Liver (tissue), 8 donors: ENCODE measurements at regions not wholly inside any gene's neighbourhood (a gene's known extent, or its start where the extent isn't known, plus 50 kb on each side); places are given as distances from the start of the nearest gene placed in this dataset.

Experiments
- DNase-seq: peaks from one replicate; pipeline ENCODE4 v3.0.0-alpha.2; 2017; ENCODE audit warnings: low spot score
- H3K27ac ChIP-seq, 2 donors: one replicate each; pipeline ENCODE4 v1.7.0; 2013; ENCODE audit warnings: inconsistent platforms in 2 of 2, low read length in 2 of 2, control low read depth in 1 of 2, low read depth in 1 of 2, mild to moderate bottlenecking in 1 of 2
- H3K27me3 ChIP-seq, 4 donors: one replicate each; pipeline versions ENCODE4 v1.6.1 to v1.7.0; 2013; ENCODE audit warnings: low read length in 3 of 4, inconsistent platforms in 1 of 4, mild to moderate bottlenecking in 1 of 4, moderate library complexity in 1 of 4; ENCODE audit not compliant: control insufficient read depth in 4 of 4, insufficient read depth in 4 of 4
- H3K36me3 ChIP-seq, 4 donors: one replicate each; pipeline versions ENCODE4 v1.6.1 to v1.7.0; 2013; ENCODE audit warnings: low read length in 3 of 4, mild to moderate bottlenecking in 3 of 4, low read depth in 1 of 4, moderate library complexity in 1 of 4; ENCODE audit not compliant: control insufficient read depth in 4 of 4, insufficient read depth in 3 of 4
- H3K4me1 ChIP-seq, 4 donors: one replicate each; pipeline versions ENCODE4 v1.6.1 to v1.7.0; 2013; ENCODE audit warnings: low read length in 3 of 4, mild to moderate bottlenecking in 3 of 4, moderate library complexity in 1 of 4; ENCODE audit not compliant: control insufficient read depth in 4 of 4, insufficient read depth in 4 of 4
- H3K4me3 ChIP-seq, 3 donors: one replicate each; pipeline versions ENCODE4 v1.6.1 to v1.7.0; 2013; ENCODE audit warnings: low read length in 3 of 3, control low read depth in 1 of 3, low read depth in 1 of 3, mild to moderate bottlenecking in 1 of 3
- H3K9ac ChIP-seq, 2 donors: one replicate each; pipeline ENCODE4 v1.7.0; 2013; ENCODE audit warnings: low read length in 2 of 2, mild to moderate bottlenecking in 2 of 2, moderate library complexity in 2 of 2, control low read depth in 1 of 2, low read depth in 1 of 2
- H3K9me3 ChIP-seq, 4 donors: one replicate each; pipeline versions ENCODE4 v1.6.1 to v1.7.0; 2013; ENCODE audit warnings: low read length in 3 of 4; ENCODE audit not compliant: control insufficient read depth in 4 of 4
- FOXA2 ChIP-seq: IDR thresholded peaks from 2 replicates; pipeline ENCODE4 v1.6.1; 2016; ENCODE audit warnings: antibody characterized with exemption
- GABPA ChIP-seq, 2 donors: IDR thresholded peaks in 1 of 2; conservative IDR thresholded peaks in 1 of 2; 2 replicates each; pipeline ENCODE4 v1.6.1; 2016; ENCODE audit warnings: antibody characterized with exemption in 2 of 2, mild to moderate bottlenecking in 1 of 2, moderate library complexity in 1 of 2
- HNF4A ChIP-seq, 2 donors: conservative IDR thresholded peaks; 2 replicates each; pipeline ENCODE4 v1.6.1; 2016; ENCODE audit warnings: antibody characterized with exemption in 2 of 2, mild to moderate bottlenecking in 2 of 2
- JUND ChIP-seq, 2 donors: IDR thresholded peaks; 2 replicates each; pipeline ENCODE4 v1.6.1; 2016; ENCODE audit warnings: antibody characterized with exemption in 2 of 2
- NR2F2 ChIP-seq: IDR thresholded peaks from 2 replicates; pipeline ENCODE4 v1.6.1; 2016; ENCODE audit warnings: antibody characterized with exemption
- RXRA ChIP-seq, 2 donors: IDR thresholded peaks; 2 replicates each; pipeline ENCODE4 v1.6.1; 2017 to 2018; ENCODE audit warnings: antibody characterized with exemption in 2 of 2, mild to moderate bottlenecking in 1 of 2
- SP1 ChIP-seq: IDR thresholded peaks from 2 replicates; pipeline ENCODE4 v1.6.1; 2018; ENCODE audit warnings: antibody characterized with exemption, mild to moderate bottlenecking
- TAF1 ChIP-seq: conservative IDR thresholded peaks from 2 replicates; pipeline ENCODE4 v1.6.1; 2016; ENCODE audit warnings: antibody characterized with exemption, mild to moderate bottlenecking
- YY1 ChIP-seq: IDR thresholded peaks from 2 replicates; pipeline ENCODE4 v1.6.1; 2016; ENCODE audit warnings: antibody characterized with exemption, mild to moderate bottlenecking
- WGBS: extraction: QIAGEN DNeasy Blood & Tissue Kit; methylation state at CpG from one replicate; pipeline ENCODE4 v1.1.7; 2013; 5-methylcytosine and 5-hydroxymethylcytosine counted together
- TF ChIP-seq, protein P1 (sequence below): IDR thresholded peaks from 2 replicates; pipeline ENCODE4 v1.6.1; 2016; ENCODE audit warnings: antibody characterized with exemption
- TF ChIP-seq, protein P2 (sequence below): IDR thresholded peaks from 2 replicates; pipeline ENCODE4 v1.6.1; 2016; ENCODE audit warnings: antibody characterized with exemption, mild to moderate bottlenecking
- TF ChIP-seq, protein P3 (sequence below): IDR thresholded peaks from 2 replicates; pipeline ENCODE4 v1.6.1; 2016; ENCODE audit warnings: antibody characterized with exemption
- TF ChIP-seq, protein P4 (sequence below): fragments of 150-350 bp; IDR thresholded peaks from 2 replicates; pipeline ENCODE4 v1.5.1; 2017; ENCODE audit warnings: improper control_type of control experiment, low read depth, low read length; ENCODE audit not compliant: missing input control
- donor health status: healthy.
- donor health status: healthy.
- donor health status: healthy.
- donor health status: healthy.
- donor health status: healthy.

DNA sequence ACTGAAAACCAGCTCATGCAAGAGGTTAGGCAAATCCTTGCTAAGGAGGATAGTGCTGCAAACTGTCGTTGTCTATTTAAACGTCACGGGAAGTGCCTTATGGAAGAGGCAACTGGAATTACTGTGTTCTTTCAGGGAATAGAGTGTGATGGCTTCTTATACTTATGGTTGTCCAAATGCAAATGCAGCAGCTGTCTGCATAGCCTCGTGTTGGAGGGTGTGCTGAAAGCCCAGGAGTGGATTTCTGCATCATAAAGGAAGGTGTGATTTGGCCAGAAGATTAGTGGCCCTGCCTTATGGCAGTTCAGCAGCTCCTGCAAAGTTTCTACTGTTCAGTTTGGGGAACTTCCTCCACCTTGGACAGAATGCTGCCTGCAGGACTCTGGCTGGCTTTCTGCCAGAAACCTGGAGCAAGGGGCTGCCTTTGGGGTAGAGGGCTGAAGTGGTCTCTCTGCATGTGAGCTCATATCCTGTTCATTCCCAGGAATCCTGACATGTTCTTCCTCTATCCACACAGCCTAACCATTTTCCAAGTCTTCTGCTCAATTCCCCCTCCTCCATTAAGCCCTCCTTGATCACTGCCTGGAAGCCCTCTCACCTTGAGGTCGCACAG, 321.2 kb upstream of the CXCR4 start:
- DNase-seq, result no peak
- Histone ChIP-seq H3K4me3 (no peak overlapping the region), H3K27ac (no peak overlapping the region), H3K4me1 (no peaks in the 10 kb centered on the region), H3K27me3 (no peaks in the 10 kb centered on the region), H3K9me3 (no peaks in the 10 kb centered on the region), H3K9ac (no peak overlapping the region), H3K36me3 (no peaks in the 10 kb centered on the region)
- TF ChIP-seq, protein P1, sequence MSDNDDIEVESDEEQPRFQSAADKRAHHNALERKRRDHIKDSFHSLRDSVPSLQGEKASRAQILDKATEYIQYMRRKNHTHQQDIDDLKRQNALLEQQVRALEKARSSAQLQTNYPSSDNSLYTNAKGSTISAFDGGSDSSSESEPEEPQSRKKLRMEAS, result no peak
- TF ChIP-seq, protein P2, sequence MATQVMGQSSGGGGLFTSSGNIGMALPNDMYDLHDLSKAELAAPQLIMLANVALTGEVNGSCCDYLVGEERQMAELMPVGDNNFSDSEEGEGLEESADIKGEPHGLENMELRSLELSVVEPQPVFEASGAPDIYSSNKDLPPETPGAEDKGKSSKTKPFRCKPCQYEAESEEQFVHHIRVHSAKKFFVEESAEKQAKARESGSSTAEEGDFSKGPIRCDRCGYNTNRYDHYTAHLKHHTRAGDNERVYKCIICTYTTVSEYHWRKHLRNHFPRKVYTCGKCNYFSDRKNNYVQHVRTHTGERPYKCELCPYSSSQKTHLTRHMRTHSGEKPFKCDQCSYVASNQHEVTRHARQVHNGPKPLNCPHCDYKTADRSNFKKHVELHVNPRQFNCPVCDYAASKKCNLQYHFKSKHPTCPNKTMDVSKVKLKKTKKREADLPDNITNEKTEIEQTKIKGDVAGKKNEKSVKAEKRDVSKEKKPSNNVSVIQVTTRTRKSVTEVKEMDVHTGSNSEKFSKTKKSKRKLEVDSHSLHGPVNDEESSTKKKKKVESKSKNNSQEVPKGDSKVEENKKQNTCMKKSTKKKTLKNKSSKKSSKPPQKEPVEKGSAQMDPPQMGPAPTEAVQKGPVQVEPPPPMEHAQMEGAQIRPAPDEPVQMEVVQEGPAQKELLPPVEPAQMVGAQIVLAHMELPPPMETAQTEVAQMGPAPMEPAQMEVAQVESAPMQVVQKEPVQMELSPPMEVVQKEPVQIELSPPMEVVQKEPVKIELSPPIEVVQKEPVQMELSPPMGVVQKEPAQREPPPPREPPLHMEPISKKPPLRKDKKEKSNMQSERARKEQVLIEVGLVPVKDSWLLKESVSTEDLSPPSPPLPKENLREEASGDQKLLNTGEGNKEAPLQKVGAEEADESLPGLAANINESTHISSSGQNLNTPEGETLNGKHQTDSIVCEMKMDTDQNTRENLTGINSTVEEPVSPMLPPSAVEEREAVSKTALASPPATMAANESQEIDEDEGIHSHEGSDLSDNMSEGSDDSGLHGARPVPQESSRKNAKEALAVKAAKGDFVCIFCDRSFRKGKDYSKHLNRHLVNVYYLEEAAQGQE, result no peak
- TF ChIP-seq SP1, result no peak
- TF ChIP-seq, protein P3, sequence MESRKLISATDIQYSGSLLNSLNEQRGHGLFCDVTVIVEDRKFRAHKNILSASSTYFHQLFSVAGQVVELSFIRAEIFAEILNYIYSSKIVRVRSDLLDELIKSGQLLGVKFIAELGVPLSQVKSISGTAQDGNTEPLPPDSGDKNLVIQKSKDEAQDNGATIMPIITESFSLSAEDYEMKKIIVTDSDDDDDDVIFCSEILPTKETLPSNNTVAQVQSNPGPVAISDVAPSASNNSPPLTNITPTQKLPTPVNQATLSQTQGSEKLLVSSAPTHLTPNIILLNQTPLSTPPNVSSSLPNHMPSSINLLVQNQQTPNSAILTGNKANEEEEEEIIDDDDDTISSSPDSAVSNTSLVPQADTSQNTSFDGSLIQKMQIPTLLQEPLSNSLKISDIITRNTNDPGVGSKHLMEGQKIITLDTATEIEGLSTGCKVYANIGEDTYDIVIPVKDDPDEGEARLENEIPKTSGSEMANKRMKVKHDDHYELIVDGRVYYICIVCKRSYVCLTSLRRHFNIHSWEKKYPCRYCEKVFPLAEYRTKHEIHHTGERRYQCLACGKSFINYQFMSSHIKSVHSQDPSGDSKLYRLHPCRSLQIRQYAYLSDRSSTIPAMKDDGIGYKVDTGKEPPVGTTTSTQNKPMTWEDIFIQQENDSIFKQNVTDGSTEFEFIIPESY, result no peak
- WGBS, result 50% methylated on average over 5 of the region's 5 CpGs

DNA sequence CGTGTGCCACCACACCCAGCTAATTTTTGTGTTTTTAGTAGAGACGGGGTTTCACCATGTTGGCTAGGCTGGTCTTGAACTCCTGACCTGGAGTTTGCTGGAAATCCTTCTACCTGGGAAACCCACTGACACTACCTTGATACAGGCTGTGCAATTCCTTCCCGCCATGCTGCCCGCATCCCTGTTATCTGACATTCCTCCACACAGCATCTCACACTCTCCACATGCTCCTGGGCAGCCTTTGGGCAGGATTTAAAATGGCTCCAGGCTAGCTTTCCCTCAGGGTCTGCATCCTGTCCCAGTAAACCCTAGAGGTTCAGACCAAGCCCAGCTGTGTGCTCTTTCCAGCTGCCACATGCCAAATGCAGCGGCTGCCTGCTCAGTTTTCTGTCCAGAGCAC, 319.5 kb upstream of the CXCR4 start:
- Histone ChIP-seq H3K36me3 (no peaks in the 10 kb centered on the region), H3K9me3 (no peaks in the 10 kb centered on the region), H3K27ac (no peak overlapping the region), H3K4me1 (no peaks in the 10 kb centered on the region), H3K9ac (no peak overlapping the region), H3K4me3 (no peak overlapping the region), H3K27me3 (no peaks in the 10 kb centered on the region)
- DNase-seq, result no peak
- WGBS, result 87% methylated on average over 5 of the region's 5 CpGs
- TF ChIP-seq TAF1 (no peak), SP1 (no peak), HNF4A (conservative IDR thresholded peaks at IDR 0.05) (no peak), RXRA (IDR thresholded peaks at IDR 0.05) (no peak), YY1 (no peak), NR2F2 (no peak), FOXA2 (no peak), JUND (IDR thresholded peaks at IDR 0.05) (no peak), GABPA (IDR thresholded peaks at IDR 0.05 in 1 of 2, conservative IDR thresholded peaks at IDR 0.05 in 1 of 2) (no peak)
- TF ChIP-seq, protein P2, result no peak
- TF ChIP-seq, protein P3, result no peak
- TF ChIP-seq, protein P4, sequence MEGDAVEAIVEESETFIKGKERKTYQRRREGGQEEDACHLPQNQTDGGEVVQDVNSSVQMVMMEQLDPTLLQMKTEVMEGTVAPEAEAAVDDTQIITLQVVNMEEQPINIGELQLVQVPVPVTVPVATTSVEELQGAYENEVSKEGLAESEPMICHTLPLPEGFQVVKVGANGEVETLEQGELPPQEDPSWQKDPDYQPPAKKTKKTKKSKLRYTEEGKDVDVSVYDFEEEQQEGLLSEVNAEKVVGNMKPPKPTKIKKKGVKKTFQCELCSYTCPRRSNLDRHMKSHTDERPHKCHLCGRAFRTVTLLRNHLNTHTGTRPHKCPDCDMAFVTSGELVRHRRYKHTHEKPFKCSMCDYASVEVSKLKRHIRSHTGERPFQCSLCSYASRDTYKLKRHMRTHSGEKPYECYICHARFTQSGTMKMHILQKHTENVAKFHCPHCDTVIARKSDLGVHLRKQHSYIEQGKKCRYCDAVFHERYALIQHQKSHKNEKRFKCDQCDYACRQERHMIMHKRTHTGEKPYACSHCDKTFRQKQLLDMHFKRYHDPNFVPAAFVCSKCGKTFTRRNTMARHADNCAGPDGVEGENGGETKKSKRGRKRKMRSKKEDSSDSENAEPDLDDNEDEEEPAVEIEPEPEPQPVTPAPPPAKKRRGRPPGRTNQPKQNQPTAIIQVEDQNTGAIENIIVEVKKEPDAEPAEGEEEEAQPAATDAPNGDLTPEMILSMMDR, result no peak
- TF ChIP-seq, protein P1, result no peak
